HG02798 (cell line): ENCODE measurements at regions not wholly inside any gene's neighbourhood (a gene's known extent, or its start where the extent isn't known, plus 50 kb on each side); places are given as distances from the start of the nearest gene placed in this dataset.

Experiments used
- ATAC-seq: cut with Tn5 transposase; IDR thresholded peaks from one replicate; pipeline ENCODE4 v1.9.1; 2021; ENCODE audit warnings: mild to moderate bottlenecking; ENCODE audit not compliant: unreplicated experiment, poor library complexity

- ATAC-seq: no peak
Measured at GRCh38 chr15:91780387-91780786, 73.1 kb upstream of the SLCO3A1 start.

- no peak for ATAC-seq
Measured at GRCh38 chr15:91782221-91782620, 71.3 kb upstream of the SLCO3A1 start.

GRCh38 chr15:91783008-91783407 lies 70.5 kb upstream of the SLCO3A1 start:
- no peak for ATAC-seq

- no peak for ATAC-seq
Measured at GRCh38 chr15:91783451-91783850, 70.1 kb upstream of the SLCO3A1 start.

GRCh38 chr15:91784973-91785709 lies 68.4 kb upstream of the SLCO3A1 start:
- ATAC-seq: no peak

GRCh38 chr15:91787198-91787597 lies 66.3 kb upstream of the SLCO3A1 start:
- no peak for ATAC-seq

GRCh38 chr15:91789136-91789535 lies 64.4 kb upstream of the SLCO3A1 start:
- ATAC-seq: no peak

- no peak for ATAC-seq
Measured at GRCh38 chr15:91790836-91791235, 62.7 kb upstream of the SLCO3A1 start.

- no peak for ATAC-seq
Measured at GRCh38 chr15:91793771-91794170, 59.7 kb upstream of the SLCO3A1 start.

- ATAC-seq: no peak
Measured at GRCh38 chr15:91795235-91795634, 58.3 kb upstream of the SLCO3A1 start.

- ATAC-seq: no peak
Measured at GRCh38 chr15:91801836-91802534, 51.5 kb upstream of the SLCO3A1 start.

- no peak for ATAC-seq
Measured at GRCh38 chr15:91803260-91803659, 50.2 kb upstream of the SLCO3A1 start.
